Panc1 (cell line): ENCODE measurements at regions not wholly inside any gene's neighbourhood (a gene's known extent, or its start where the extent isn't known, plus 50 kb on each side); places are given as distances from the start of the nearest gene placed in this dataset.

Experiments used
- CTCF ChIP-seq: fragments of 450-650 bp; IDR thresholded peaks from 2 replicates; pipeline ENCODE4 v1.5.1; 2017; ENCODE audit warnings: mild to moderate bottlenecking
- POLR2AphosphoS5 ChIP-seq: IDR thresholded peaks from 2 replicates; pipeline ENCODE4 v1.6.1; 2012; ENCODE audit warnings: mild to moderate bottlenecking, low read depth, low read length, moderate library complexity

- TF ChIP-seq CTCF (no peak), POLR2AphosphoS5 (no peak)
These were observed 184.1 kb upstream of the IVNS1ABP start for GRCh38 chr1:185501099-185501498.
